Adrenal gland (tissue), 9 donors: ENCODE measurements at regions not wholly inside any gene's neighbourhood (a gene's known extent, or its start where the extent isn't known, plus 50 kb on each side); places are given as distances from the start of the nearest gene placed in this dataset.

Experiments used
- DNase-seq, 7 donors: peaks; one replicate each; pipeline ENCODE4 v3.0.0-alpha.2; 2019 to 2020
- H3K27ac ChIP-seq, 5 donors: fragments of 200-600 bp; sonication (generic) in 4 of 5; 1 replicate in 3 of 5; 2 replicates in 2 of 5; pipeline versions ENCODE4 v1.5.1 to v1.8.0; 2016 to 2020; ENCODE audit warnings: mild to moderate bottlenecking in 1 of 5
- H3K27me3 ChIP-seq: fragments of 200-600 bp; 2 replicates; pipeline ENCODE4 v1.8.0; 2021
- H3K36me3 ChIP-seq, 2 donors: fragments of 200-600 bp; replicated peaks in 1 of 2; 1 replicate in 1 of 2; 2 replicates in 1 of 2; pipeline versions ENCODE4 v1.5.1 to v1.8.0; 2018 to 2022
- H3K4me1 ChIP-seq, 2 donors: fragments of 200-600 bp; replicated peaks in 1 of 2; 1 replicate in 1 of 2; 2 replicates in 1 of 2; pipeline versions ENCODE4 v1.5.1 to v1.8.0; 2018 to 2021
- H3K4me3 ChIP-seq, 4 donors: fragments of 200-600 bp; sonication (generic) in 3 of 4; one replicate each; pipeline ENCODE4 v1.5.1; 2016 to 2018
- H3K9me3 ChIP-seq, 3 donors: fragments of 200-600 bp; sonication (generic) in 1 of 3; replicated peaks in 1 of 3; 1 replicate in 2 of 3; 2 replicates in 1 of 3; pipeline versions ENCODE4 v1.5.1 to v1.8.0; 2016 to 2021
- CTCF ChIP-seq, 6 experiments: fragments of 450-650 bp in 4 of 6; fragments of 200-600 bp in 2 of 6; sonication (generic) in 1 of 6; IDR thresholded peaks; 1 replicate in 5 of 6; 2 replicates in 1 of 6; pipeline versions ENCODE4 v1.5.1 to v1.8.0; 2016 to 2021; ENCODE audit warnings: antibody characterized with exemption in 6 of 6, mild to moderate bottlenecking in 2 of 6, moderate library complexity in 1 of 6
- POLR2A ChIP-seq, 2 donors: fragments of 450-650 bp; IDR thresholded peaks; one replicate each; pipeline ENCODE4 v1.6.1; 2017; ENCODE audit warnings: antibody characterized with exemption in 2 of 2, mild to moderate bottlenecking in 2 of 2, moderate library complexity in 1 of 2
- WGBS, 4 donors: extraction: QIAGEN DNeasy Blood & Tissue Kit in 2 of 4; methylation state at CpG; one replicate each; pipeline versions ENCODE4 v1.1.5 to v1.1.7; 2013 to 2017; 5-methylcytosine and 5-hydroxymethylcytosine counted together
- intact Hi-C, 2 donors: fragments of 100-400 bp; cut with DNase I; formaldehyde crosslinking; loops; one replicate each; pipeline versions ENCODE4 v1.14.1 to v1.15.0; 2022 to 2023
- donor health status: healthy with polysubstance abuse.
- donor health status: Bipolar disorder and iron deficiency.
- donor health status: DM: yes; HTN: yes; CAD: no.
- donor health status: DM: no; HTN: no; CAD: no.
- donor health status: DM: no; HTN: no; CAD: no.

GRCh38 chr7:109318136-109318535, 748.5 kb downstream of the DNAJB9 start:
- TF ChIP-seq CTCF (IDR thresholded peaks at IDR 0.05) (no peak), POLR2A (IDR thresholded peaks at IDR 0.05) (no peak)

GRCh38 chr7:109322833-109323232, 753.2 kb downstream of the DNAJB9 start:
- Histone ChIP-seq H3K27ac (no peak overlapping the region), H3K27me3 (no peaks in the 10 kb centered on the region), H3K36me3 (no peaks in the 10 kb centered on the region), H3K4me3 (no peak overlapping the region), H3K4me1 (no peaks in the 10 kb centered on the region), H3K9me3 (no peaks in the 10 kb centered on the region)
- TF ChIP-seq CTCF (IDR thresholded peaks at IDR 0.05): no peak
- TF ChIP-seq POLR2A (IDR thresholded peaks at IDR 0.05): no peak
- 62 to 77% (median 66%) methylated on average over 2 of the region's 2 CpGs for WGBS, 4 donors
- DNase-seq: no peak
- intact Hi-C loops: no loop called here

More at GRCh38 chr7:109318136-109318535, 748.5 kb downstream of the DNAJB9 start:
- DNase-seq: no peak
- Histone ChIP-seq H3K27me3 (no peaks in the 10 kb centered on the region), H3K36me3 (no peaks in the 10 kb centered on the region), H3K9me3 (no peaks in the 10 kb centered on the region), H3K4me1 (no peaks in the 10 kb centered on the region), H3K27ac (no peak overlapping the region), H3K4me3 (no peak overlapping the region)
- intact Hi-C loops: no loop called here

GRCh38 chr7:109331423-109331822, 761.7 kb downstream of the DNAJB9 start:
- TF ChIP-seq CTCF (IDR thresholded peaks at IDR 0.05) (no peak), POLR2A (IDR thresholded peaks at IDR 0.05) (no peak)
- Histone ChIP-seq H3K4me1 (no peaks in the 10 kb centered on the region), H3K27me3 (no peaks in the 10 kb centered on the region), H3K27ac (no peak overlapping the region), H3K9me3 (no peaks in the 10 kb centered on the region), H3K4me3 (no peak overlapping the region), H3K36me3 (no peaks in the 10 kb centered on the region)
- WGBS, 4 donors: 77 to 87% (median 82%) methylated on average over 4 of the region's 4 CpGs
- intact Hi-C loops: no loop called here
- DNase-seq: no peak

GRCh38 chr7:109335951-109336350, 766.3 kb downstream of the DNAJB9 start:
- Histone ChIP-seq H3K4me3 (no peak overlapping the region), H3K27ac (no peak overlapping the region), H3K9me3 (no peaks in the 10 kb centered on the region), H3K4me1 (no peaks in the 10 kb centered on the region), H3K27me3 (no peaks in the 10 kb centered on the region), H3K36me3 (no peaks in the 10 kb centered on the region)
- DNase-seq: no peak
- 86 to 93% (median 88%) methylated on average over 3 of the region's 3 CpGs for WGBS, 4 donors
- TF ChIP-seq POLR2A (IDR thresholded peaks at IDR 0.05) (no peak), CTCF (IDR thresholded peaks at IDR 0.05) (no peak)
- intact Hi-C loops: no loop called here
